Stimulated activated CD4-positive, alpha-beta T cell treated with anti-CD3 and anti-CD28 coated beads, Interleukin-12 subunit alpha, Interleukin-12 subunit beta, amount 100 ng/mL, for 48 hours (primary cell): ENCODE measurements at regions not wholly inside any gene's neighbourhood (a gene's known extent, or its start where the extent isn't known, plus 50 kb on each side); places are given as distances from the start of the nearest gene placed in this dataset.
"Not testable (repeated sequence)": the region's sequence is repeated elsewhere in the genome, so short reads cannot be mapped to it uniquely, and the experiment has no call there.

Experiments used
- DNase-seq, 3 donors: peaks; one replicate each; pipeline ENCODE4 v3.0.0-alpha.2; 2020; ENCODE audit warnings: low read depth in 2 of 3, low spot score in 1 of 3

DNA sequence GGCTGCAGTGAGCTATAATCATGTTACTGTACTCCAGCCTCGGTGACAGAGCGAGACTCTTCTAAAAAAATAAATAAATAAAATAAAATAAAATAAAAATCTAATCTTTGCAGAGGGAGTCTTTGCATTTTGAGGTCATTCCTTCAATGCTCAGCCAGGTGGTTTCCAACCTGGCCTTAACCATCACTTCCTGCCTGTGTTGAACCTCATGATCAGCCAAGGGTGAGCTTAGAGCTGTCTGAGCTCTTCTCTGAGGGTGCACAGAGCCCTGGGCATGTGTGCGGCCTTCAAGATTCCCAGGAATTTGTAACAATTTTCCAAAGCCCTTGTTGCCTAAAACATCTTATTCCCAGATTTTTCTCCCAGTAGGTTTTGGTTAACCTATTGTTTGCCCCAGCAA is 94.3 kb downstream of the KCNJ12 start:
- not testable (repeated sequence) for DNase-seq

DNA sequence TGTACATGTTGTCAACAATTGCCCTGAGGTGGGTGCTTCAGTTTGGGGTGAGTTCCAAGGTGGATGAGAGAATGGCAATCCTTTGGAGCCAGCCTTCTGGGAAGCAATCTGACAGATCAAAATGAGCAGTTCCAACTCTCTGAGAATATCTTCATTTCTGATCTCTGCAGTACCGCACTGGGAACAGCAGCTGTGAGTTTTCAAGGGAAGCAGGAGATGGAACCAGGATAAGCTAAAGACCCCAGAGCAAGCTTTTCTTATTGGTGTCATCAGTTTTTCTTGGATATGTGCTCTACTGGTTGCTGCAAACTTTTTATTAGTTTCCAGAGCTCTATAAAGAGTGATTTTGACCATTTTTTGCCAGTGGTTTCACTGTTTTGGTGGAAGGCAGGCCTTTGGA is 94.7 kb downstream of the KCNJ12 start:
- no peak for DNase-seq

DNA sequence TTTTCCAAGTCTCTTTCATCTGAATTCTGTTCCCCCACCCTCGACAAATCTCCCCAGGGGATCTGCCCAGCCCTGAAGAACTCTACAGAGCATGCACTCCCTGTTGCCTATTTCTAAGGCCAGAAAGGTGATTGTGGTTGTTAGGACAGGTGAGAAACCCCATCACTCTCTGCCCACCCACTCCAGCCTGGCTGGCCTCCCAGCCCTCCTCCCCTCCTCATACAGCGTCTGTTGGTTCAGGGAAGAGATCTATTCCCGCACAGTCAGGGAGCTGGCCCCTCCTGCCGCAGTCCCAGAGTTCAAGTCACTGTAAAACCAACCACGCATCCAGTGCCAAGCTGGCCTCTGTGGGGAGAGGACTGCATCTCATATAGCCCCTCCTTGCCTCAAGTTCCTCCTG is 98.7 kb downstream of the KCNJ12 start:
- DNase-seq = no peak

DNA sequence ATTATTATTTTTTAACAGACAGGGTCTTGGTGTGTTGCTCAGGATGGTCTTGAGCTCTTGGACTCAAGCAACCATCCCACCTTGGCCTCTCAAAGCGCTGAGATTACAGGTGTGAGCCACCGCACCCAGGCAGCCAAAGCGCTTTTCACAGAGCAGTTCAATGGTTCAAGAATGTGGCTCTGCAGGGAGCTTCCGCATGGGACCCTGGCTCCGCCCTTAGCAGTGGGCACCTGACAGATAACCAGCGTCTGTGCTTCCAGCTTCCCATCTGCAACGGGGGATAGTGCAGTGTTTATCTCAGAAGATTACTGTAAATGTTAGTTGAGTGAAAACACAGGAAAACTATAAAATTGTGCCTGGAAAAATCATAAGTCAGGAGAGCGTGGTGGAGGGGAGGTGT is 99.4 kb downstream of the KCNJ12 start:
- no peak for DNase-seq

DNA sequence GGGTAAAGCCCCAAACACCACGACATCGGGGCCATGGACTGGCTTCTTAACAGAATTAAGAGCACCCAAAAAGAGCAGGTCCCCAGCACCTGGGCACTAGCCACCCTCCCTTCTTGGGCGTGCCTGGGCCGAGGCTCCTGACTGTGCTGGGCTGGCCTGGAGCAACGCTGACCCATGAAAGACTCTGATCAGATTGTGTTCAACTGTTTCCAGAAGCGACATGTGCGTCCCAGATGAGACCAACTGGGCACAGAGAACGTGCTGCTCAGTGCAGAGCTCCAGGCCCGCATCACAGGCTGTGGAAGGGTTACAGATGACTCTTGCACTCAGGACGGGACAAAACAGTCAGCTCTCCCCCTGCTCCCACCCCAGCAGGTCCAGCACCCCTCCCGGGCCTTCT is 100.7 kb downstream of the KCNJ12 start:
- no peak for DNase-seq

DNA sequence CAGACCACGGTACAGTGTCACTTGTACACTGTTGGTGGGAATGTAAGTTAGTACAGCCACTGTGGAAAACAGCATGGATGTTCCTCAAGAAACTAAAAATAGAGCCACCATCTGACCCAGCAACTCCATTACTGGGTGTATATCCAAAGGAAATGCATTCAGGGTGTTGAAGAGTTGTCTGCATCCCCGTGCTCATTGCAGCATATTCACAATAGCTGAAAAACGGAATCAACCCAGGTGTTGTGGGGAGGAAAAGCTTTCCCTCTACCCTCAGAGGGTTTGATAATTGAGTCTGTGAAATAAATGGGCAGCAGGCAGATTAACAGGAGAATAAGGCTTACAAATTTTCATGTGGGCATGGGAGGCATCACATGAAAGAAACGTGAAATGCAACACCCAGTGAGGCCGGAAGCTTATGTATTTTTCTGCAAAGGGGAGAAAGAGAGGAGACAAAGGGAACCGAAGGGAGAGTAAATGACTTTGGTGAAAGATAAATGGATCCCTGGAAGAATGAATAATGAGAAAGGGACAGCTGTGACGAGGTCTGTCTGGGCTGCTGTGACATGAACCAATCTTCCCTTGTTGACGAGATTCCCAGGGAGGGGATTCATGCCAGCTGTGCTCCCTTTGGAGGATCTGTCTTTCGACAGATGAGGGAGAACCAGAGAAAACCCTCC is 106.2 kb downstream of the KCNJ12 start:
- no peak for DNase-seq

DNA sequence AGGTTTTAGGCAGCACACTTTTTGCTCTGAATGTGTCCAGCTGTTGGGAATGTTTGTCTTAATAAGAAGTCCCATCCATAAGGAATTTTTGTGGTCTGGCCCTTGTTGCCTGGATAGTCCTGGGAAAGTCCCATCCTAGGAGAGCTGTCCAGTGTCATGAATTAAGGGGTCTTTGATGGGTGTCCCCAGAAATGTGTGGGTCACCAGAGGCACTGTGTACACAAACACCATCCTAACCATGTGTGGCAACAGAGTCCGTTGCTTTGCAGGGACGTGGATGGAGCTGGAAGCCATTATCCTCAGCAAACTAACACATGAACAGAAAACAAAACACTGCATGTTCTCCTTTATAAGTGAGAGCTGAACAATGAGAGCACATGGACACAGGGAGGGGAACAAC is 111.9 kb downstream of the KCNJ12 start:
- DNase-seq = not testable (repeated sequence)

DNA sequence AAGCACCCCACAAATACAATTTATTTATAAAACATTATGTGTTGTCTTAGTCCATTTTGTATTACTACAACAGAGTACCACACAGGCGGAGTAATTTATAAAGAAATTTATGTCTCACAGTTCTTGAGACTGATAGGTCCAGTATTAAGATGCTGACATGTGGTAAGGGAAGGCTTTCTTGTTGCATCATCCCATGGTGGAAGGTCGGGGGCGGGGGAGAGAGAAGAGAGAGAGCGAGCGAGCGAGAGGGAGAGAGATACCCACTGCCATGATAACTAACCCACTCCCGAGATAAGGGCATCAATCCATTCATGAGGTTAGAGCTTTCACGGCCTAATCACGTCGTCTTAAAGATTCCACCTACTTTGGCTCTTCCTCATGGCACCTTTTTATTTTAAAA is 117.8 kb downstream of the KCNJ12 start:
- no peak for DNase-seq

DNA sequence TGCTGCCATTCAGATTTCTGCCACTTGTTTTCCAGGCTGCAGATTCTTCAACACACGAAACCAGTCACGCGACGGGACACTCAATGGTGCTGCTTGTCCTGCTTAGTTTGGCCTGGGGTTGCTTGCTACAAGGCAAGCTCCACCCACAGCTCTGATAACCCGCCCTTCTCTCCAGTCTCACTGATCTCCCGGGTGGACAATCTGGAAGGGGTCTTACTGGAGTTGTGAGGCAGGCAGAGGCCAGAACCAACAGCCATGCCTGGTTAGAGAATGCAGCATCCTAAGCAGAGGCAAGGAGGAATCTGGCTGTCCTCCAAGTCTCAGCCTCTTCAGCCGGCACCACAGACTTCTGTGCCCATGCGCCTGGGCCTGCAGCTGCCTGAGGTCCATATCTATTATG is 119.1 kb downstream of the KCNJ12 start:
- no peak for DNase-seq

DNA sequence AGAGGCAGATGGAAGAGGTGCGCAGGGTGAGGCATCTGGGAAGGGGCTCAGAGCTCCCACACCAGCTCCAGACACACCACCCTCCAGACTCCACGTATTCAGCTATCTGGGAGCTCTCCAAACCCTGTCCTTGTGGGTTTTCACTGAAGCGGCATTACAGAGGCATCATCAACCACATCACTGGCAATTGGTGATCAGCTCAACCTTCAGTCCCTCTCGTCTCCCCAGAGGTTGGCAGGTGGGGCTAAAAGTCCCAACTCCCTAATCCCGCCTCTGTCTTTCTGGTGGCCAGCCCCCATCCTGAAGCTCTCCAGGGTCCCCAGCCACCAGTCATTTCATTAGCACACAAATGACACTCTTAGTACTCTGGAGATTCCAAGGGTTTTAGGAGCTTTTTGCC is 123.9 kb downstream of the KCNJ12 start:
- DNase-seq = no peak

DNA sequence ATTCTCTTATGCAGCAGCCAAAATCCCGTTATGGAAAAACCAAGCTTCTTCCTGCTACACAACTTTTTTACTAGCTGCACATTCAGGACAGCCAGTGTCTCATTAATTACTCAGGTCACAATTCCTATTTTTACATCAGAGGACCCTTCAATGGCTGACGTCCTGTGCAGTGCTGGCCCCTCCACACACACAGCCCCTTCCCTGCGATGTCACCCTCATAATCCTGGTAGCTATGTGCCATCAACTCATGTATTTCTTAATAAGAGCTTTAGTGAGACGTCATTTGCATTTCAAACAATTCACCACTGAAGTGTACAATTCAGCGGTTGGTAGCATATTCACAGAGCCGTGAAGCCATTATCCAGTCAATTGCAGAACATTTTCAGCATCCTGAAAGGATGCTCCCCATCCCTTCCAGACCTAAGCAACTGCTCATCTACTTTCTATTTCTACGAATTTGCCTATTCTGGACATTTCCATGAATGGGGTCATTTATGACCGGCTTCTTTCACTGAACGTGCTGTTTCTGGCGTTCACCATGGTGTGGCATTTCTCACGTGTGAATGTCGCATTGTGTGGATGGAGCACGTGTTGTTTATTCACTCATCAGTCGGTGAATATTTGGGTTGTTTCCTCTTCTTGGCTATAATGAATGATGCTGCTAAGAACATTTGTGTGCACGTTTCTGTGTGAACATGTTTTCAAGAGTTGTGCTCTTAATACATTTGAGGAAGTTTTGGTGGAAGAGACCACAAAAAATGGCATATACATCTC is 126.0 kb downstream of the KCNJ12 start:
- DNase-seq = not testable (repeated sequence)

DNA sequence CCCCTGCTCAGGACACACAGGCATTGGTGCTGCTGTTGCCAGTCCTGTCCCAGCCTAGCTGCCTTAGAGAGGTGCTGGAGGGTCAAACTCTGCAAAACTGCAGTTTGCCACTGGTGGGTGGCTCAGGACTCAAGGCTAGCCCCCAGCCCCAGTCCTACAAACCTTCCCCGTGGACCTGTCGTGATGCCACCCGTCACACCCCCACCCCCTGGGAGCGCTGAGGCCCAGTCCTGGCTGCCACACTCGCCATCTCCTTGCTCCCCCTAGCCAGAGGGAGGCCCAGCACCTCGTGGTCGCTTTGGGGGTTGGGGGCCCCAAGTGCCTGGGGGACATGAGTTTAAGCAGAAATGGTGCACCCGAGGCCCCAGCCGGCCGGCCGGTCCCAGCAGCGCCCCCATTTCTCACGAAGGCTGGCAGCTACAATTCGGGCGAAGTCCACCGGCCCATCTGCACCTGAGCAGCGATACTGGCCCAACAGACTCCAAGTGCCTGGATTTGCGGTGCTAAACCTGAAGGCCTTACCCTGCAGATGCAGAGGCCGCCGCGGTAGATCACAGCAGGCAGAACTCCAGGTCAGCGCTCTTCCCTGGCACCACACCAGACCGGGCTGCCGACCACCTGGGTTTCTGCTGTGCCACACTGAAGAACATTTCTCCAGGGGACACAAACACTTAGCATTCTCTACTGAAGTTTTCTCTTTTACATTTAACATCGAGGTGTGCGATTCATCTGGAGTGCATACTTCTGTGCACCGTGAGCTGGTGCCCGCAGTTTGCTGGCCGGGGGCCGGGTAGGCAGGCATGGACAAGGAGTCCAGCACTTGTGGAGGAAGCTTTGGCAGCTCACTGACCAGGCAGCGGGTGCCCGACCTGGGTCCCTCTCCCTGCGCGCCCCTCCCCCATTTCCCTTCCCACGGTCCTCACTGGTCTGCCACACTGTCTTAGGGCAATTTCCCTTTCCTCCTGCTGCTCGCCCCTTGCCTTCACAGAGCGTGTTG is 130.0 kb downstream of the KCNJ12 start:
- DNase-seq = no peak

DNA sequence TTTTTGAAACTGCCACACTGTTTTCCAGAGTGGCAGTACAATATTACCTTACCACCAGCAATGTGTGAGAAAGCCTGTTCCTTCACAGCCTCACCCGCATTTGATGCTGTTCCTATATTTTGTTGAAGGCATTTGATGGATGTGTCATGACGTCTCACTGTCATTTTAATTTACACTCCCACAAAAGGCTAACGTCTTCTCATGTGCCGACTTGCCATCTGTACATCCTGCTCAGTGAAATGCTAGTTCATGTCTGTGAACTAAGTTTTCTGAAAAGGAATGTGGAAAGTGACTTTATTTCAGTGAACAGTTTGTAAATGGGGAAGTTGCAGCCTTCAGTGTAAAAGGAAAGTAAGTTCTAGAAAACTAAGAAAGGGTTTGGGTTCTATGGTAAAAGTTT is 131.6 kb downstream of the KCNJ12 start:
- DNase-seq = not testable (repeated sequence)

DNA sequence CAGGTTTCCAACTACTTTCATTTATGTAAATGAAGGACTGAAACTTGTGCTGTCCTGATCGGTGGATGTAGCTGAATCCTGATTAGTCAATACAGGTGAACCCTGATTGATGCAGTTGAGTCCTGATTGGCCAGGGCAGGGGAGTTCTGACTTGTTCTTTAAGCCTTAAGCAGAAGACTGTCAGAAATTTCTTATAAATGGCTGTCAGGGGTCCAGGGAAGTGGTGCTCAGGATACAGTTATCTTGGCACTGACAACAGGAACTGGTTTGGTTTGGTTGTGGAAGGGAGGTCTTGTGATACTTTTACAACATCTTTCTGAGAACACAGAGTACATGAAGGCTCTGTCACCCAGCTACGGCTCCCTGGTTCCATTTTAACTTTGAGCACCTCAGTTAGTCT is 132.1 kb downstream of the KCNJ12 start:
- no peak for DNase-seq

DNA sequence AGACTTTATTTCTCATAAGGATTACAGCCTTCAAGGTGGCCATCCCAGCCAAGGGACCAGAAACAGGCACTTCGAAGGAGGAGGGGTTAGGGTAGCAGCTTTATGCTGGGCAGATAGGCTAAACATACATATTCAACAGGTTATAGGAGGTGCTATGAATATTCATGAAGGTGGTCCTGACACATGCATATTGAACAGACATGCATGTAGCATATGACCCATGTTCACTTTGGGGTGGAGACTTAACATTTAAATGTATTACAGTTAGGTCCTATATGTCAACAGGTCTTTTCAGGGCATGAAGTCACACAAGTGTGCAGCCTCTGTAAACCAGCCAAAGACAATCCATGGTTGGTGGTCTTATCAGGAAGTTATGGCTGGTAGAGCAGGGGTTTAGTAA is 133.2 kb downstream of the KCNJ12 start:
- not testable (repeated sequence) for DNase-seq

DNA sequence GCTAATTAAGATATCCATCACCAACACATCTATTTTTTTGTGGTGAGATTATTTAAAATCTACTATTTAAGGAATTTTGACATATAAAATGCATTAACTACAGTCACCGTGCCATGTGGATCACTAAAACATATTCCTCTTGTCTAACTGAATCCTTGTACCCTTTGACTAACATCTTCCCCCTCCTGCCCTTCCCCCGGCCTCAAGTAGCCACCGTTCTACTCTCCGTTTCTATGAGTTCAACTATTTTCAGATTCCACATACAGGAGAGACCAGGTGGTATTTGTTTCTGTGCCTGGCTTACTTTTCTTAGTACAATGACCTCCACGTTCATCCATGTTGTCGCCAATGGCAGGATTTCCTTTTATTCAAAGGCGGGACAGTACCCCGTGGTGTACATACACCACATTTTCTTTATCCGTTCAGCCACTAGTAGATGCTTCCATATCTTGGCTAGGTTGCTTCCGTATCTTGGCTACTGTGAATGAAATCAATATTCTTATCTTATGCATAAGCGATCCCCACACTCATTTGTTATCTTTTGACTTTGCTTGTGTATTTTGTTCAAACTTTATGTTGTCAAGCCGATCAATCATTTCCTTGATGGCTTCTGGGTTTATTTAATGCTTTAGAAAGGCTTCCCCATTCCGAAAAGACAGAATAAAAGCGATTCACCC is 134.7 kb downstream of the KCNJ12 start:
- DNase-seq = no peak

DNA sequence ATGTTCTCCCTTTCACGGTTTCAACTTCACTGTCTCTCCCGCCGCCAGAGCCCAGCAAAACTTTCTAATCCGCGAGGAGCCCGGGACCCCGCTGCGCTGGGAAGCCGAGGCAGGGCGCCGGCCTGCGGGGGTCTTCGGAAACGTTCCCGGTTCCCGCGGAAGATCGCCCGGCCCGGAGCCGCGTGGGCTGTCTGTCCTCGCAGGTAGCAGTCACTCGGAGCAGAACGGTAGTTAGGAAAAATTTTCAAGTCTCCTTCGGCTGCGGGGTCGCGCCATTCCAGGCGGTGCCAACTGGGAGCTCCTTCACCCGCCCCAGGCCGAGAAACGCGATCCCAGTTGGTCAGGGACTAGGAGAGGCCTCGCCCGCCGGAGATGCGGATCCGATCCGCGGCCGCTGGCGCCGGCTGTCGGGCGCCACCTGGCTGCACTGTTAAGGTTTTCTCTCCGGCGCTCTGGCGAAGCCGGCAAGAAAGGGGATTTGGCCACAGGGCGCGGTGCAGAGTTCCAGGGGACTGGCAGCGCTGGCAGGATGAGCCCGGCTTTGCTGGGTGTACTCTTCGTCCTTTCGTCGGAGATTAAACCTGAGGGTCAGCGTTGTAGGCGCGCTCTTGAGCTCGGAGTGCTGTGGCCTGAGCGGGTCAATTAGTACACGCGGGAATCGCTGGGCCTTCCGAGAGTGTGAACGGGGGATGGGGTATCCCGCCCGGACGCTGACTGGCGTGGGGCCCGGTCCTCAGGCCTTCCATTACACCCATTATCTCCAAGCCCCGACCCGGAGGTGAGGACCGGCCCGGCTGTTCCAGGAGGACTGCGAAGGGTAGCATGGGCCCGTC is 135.4 kb downstream of the KCNJ12 start:
- peak; percentile 41 to 70 (median 46) for DNase-seq

DNA sequence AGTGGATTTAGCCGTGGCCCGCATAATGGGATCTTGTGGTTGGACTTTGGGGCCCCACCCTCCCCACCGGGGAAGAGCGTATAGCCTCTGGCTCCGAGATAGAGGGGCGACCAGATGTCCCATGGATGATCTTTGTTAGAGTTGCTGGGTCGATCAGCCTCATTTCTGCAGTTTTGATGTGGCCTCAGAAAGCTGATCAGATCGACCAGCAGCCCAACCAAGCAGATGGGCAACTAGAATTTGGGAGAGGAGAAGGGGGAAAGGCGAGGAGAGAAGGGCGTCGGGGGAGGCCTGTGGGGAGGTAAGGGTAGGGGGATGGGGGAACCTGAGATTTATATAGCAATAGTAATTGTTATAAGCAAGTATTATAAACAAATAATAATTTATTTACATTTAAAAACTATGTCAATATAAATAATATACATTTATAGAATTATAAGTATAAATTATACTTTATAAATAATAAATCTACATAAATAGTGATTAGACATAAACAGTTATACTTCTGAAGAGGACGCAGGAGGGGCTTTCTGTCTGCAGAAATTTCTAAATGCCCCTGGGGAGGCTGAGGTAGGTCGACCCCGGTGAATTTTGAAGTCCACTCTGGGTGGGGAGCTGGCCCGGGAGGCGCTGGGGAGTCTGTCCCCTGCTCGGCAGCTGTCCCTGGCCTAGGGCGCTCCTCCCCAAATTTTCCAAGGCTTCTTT is 136.3 kb downstream of the KCNJ12 start:
- no peak for DNase-seq

DNA sequence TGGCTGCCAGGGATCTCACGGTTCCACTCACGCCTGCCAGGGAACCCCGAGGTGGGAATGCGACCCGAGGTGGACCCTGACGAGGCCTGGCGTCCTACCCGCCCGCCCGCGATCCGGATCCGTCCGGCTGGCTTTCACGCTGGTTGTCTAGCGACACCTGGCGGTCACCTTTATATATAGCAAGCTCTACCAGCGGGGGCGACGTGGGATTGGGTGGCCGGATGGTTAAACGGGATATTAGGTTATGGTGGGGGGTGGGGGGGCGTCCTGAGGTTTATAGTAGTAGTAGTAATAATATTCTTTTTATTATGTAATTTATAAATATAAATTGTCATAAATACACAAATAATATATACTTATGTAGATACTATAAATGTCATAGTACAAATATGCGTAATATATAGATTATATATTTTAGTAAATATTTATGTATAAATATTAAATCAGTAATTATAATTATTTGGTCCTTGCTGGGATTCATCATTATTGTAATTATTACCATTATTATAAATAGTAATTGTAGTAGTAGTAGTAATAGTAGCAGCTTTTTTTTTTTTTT is 136.9 kb downstream of the KCNJ12 start:
- DNase-seq = peak; percentile 48 to 69 (median 58)
